Activated T-cell treated with anti-CD3 and anti-CD28 coated beads, Interleukin-2, amount 50 U/mL, for 4 hours (primary cell): ENCODE measurements at regions not wholly inside any gene's neighbourhood (a gene's known extent, or its start where the extent isn't known, plus 50 kb on each side); places are given as distances from the start of the nearest gene placed in this dataset.
"Not testable (repeated sequence)": the region's sequence is repeated elsewhere in the genome, so short reads cannot be mapped to it uniquely, and the experiment has no call there.

Source experiments
- ATAC-seq, 2 donors: fragments of 200-7000 bp; cut with Tn5 transposase; one replicate each; pipeline ENCODE4 v1.10.0; 2021
- DNase-seq: peaks from one replicate; pipeline ENCODE4 v3.0.0-alpha.2; 2020
- H3K27me3 Mint-ChIP-seq: one replicate; pipeline ENCODE4 v1.8.0; 2021; ENCODE audit warnings: low read depth, mixed read lengths
- H3K36me3 Mint-ChIP-seq: one replicate; pipeline ENCODE4 v1.8.0; 2022; ENCODE audit warnings: mixed read lengths; ENCODE audit not compliant: insufficient read depth
- H3K4me1 Mint-ChIP-seq: one replicate; pipeline ENCODE4 v1.8.0; 2021; ENCODE audit warnings: low read depth, mixed read lengths
- H3K4me3 Mint-ChIP-seq: one replicate; pipeline ENCODE4 v1.8.0; 2021; ENCODE audit warnings: mild to moderate bottlenecking, moderate library complexity, mixed read lengths
- H3K9me3 Mint-ChIP-seq: one replicate; pipeline ENCODE4 v1.8.0; 2021; ENCODE audit warnings: mixed read lengths

- H3K4me1 Mint-ChIP-seq, H3K27me3 Mint-ChIP-seq, H3K36me3 Mint-ChIP-seq, ATAC-seq, H3K9me3 Mint-ChIP-seq, H3K4me3 Mint-ChIP-seq, DNase-seq: not testable (repeated sequence)
These were observed 140.5 kb downstream of the GOLGA6L6 start for GRCh38 chr15:20401058-20401457.

- not testable (repeated sequence) for H3K4me1 Mint-ChIP-seq, ATAC-seq, H3K27me3 Mint-ChIP-seq, H3K4me3 Mint-ChIP-seq, H3K9me3 Mint-ChIP-seq, DNase-seq, H3K36me3 Mint-ChIP-seq
These were observed 142.9 kb downstream of the GOLGA6L6 start for GRCh38 chr15:20398680-20399079.

GRCh38 chr15:20388161-20388560 is 153.4 kb downstream of the GOLGA6L6 start:
- not testable (repeated sequence) for H3K4me1 Mint-ChIP-seq, H3K27me3 Mint-ChIP-seq, H3K36me3 Mint-ChIP-seq, ATAC-seq, H3K9me3 Mint-ChIP-seq, DNase-seq, H3K4me3 Mint-ChIP-seq

GRCh38 chr15:20386198-20386597 is 155.4 kb downstream of the GOLGA6L6 start:
- ATAC-seq: no peak
- no peaks in the 10 kb centered on the region for H3K9me3 Mint-ChIP-seq
- no peaks in the 10 kb centered on the region for H3K36me3 Mint-ChIP-seq

GRCh38 chr15:20380199-20380598 is 161.4 kb downstream of the GOLGA6L6 start:
- not testable (repeated sequence) for H3K36me3 Mint-ChIP-seq, ATAC-seq

More at GRCh38 chr15:20386198-20386597, 155.4 kb downstream of the GOLGA6L6 start:
- Mint-ChIP-seq H3K4me1 (no peaks in the 10 kb centered on the region), H3K27me3 (no peaks in the 10 kb centered on the region), H3K4me3 (no peak overlapping the region)
- DNase-seq: no peak

GRCh38 chr15:20376872-20377271 is 164.7 kb downstream of the GOLGA6L6 start:
- Mint-ChIP-seq H3K9me3 (no peaks in the 10 kb centered on the region), H3K36me3 (no peaks in the 10 kb centered on the region), H3K4me1 (no peaks in the 10 kb centered on the region), H3K4me3 (no peak overlapping the region), H3K27me3 (no peaks in the 10 kb centered on the region)
- ATAC-seq (no peak), DNase-seq (no peak)

More at GRCh38 chr15:20380199-20380598, 161.4 kb downstream of the GOLGA6L6 start:
- not testable (repeated sequence) for DNase-seq, H3K9me3 Mint-ChIP-seq, H3K4me3 Mint-ChIP-seq, H3K27me3 Mint-ChIP-seq, H3K4me1 Mint-ChIP-seq

- not testable (repeated sequence) for ATAC-seq, H3K4me3 Mint-ChIP-seq, H3K9me3 Mint-ChIP-seq, DNase-seq, H3K36me3 Mint-ChIP-seq, H3K27me3 Mint-ChIP-seq, H3K4me1 Mint-ChIP-seq
These were observed 169.2 kb downstream of the GOLGA6L6 start for GRCh38 chr15:20372416-20372815.

- Mint-ChIP-seq H3K27me3 (no peaks in the 10 kb centered on the region), H3K36me3 (no peaks in the 10 kb centered on the region), H3K4me1 (no peaks in the 10 kb centered on the region), H3K4me3 (no peak overlapping the region), H3K9me3 (no peaks in the 10 kb centered on the region)
- no peak for ATAC-seq
- DNase-seq: no peak
These were observed 172.1 kb downstream of the GOLGA6L6 start for GRCh38 chr15:20369500-20369899.

- no peaks in the 10 kb centered on the region for H3K4me1 Mint-ChIP-seq
- no peaks in the 10 kb centered on the region for H3K27me3 Mint-ChIP-seq
- H3K9me3 Mint-ChIP-seq: no peaks in the 10 kb centered on the region
- ATAC-seq (no peak), DNase-seq (no peak)
- H3K36me3 Mint-ChIP-seq: no peaks in the 10 kb centered on the region
- no peak overlapping the region for H3K4me3 Mint-ChIP-seq
These were observed 172.6 kb downstream of the GOLGA6L6 start for GRCh38 chr15:20368974-20369373.

GRCh38 chr15:20367093-20367492 is 174.5 kb downstream of the GOLGA6L6 start:
- Mint-ChIP-seq H3K4me3 (no peak overlapping the region), H3K4me1 (no peaks in the 10 kb centered on the region), H3K9me3 (no peaks in the 10 kb centered on the region), H3K36me3 (no peaks in the 10 kb centered on the region), H3K27me3 (no peaks in the 10 kb centered on the region)
- DNase-seq (no peak), ATAC-seq (no peak)

GRCh38 chr15:20363591-20363990 is 178.0 kb downstream of the GOLGA6L6 start:
- not testable (repeated sequence) for H3K9me3 Mint-ChIP-seq, H3K27me3 Mint-ChIP-seq, DNase-seq, H3K36me3 Mint-ChIP-seq, H3K4me1 Mint-ChIP-seq, H3K4me3 Mint-ChIP-seq
- peak in 1 of 2 donors; percentile 23 for ATAC-seq

GRCh38 chr15:20361091-20361490 is 180.5 kb downstream of the GOLGA6L6 start:
- Mint-ChIP-seq H3K4me1 (peaks cover 4% of the 10 kb centered on the region), H3K4me3 (no peak overlapping the region), H3K27me3 (no peaks in the 10 kb centered on the region), H3K36me3 (no peaks in the 10 kb centered on the region), H3K9me3 (no peaks in the 10 kb centered on the region)
- no peak for ATAC-seq
- DNase-seq: no peak

GRCh38 chr15:20358779-20359414 is 182.7 kb downstream of the GOLGA6L6 start:
- Mint-ChIP-seq H3K4me1 (peaks cover 4% of the 10 kb centered on the region), H3K9me3 (no peaks in the 10 kb centered on the region), H3K27me3 (no peaks in the 10 kb centered on the region)

GRCh38 chr15:20358066-20358778 is 183.4 kb downstream of the GOLGA6L6 start:
- Mint-ChIP-seq H3K4me1 (peaks cover 4% of the 10 kb centered on the region), H3K4me3 (no peak overlapping the region), H3K9me3 (no peaks in the 10 kb centered on the region), H3K27me3 (no peaks in the 10 kb centered on the region), H3K36me3 (no peaks in the 10 kb centered on the region)
- DNase-seq (no peak), ATAC-seq (no peak)

More at GRCh38 chr15:20358779-20359414, 182.7 kb downstream of the GOLGA6L6 start:
- no peaks in the 10 kb centered on the region for H3K36me3 Mint-ChIP-seq
- no peak for ATAC-seq
- no peak for DNase-seq
- H3K4me3 Mint-ChIP-seq: no peak overlapping the region

- H3K36me3 Mint-ChIP-seq: no peaks in the 10 kb centered on the region
- ATAC-seq (no peak), DNase-seq (no peak)
- no peak overlapping the region for H3K4me3 Mint-ChIP-seq
- H3K4me1 Mint-ChIP-seq: peaks cover 4% of the 10 kb centered on the region
- H3K9me3 Mint-ChIP-seq: no peaks in the 10 kb centered on the region
- H3K27me3 Mint-ChIP-seq: no peaks in the 10 kb centered on the region
These were observed 184.0 kb downstream of the GOLGA6L6 start for GRCh38 chr15:20357481-20358065.
